CD4-positive, alpha-beta T cell treated with Interleukin-12 subunit alpha and Interleukin-12 subunit beta, for 1 hour (primary cell): ENCODE measurements at regions not wholly inside any gene's neighbourhood (a gene's known extent, or its start where the extent isn't known, plus 50 kb on each side); places are given as distances from the start of the nearest gene placed in this dataset.

Experiments
- DNase-seq: peaks from one replicate; pipeline ENCODE4 v3.0.0-alpha.2; 2020

DNA sequence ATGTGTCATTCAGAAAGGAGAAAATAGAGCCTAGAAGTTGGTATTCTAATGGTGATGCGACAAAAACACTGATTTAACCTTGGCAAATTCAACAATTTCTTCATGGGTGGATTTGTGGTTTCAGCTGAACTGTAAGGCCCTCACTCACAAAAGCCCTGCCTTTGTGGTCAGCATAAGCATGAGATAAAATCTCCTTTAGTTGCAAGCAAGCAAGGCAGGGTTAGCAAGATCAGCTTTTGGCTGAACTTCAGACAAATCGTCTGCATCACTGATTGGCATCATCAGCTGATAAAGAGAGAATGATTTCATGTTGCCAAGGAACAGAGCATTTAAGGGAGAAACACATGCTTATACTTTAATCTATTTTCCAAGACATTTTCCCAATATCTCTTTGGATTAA, 2582.2 kb downstream of the PCDH7 start:
- DNase-seq: no peak

DNA sequence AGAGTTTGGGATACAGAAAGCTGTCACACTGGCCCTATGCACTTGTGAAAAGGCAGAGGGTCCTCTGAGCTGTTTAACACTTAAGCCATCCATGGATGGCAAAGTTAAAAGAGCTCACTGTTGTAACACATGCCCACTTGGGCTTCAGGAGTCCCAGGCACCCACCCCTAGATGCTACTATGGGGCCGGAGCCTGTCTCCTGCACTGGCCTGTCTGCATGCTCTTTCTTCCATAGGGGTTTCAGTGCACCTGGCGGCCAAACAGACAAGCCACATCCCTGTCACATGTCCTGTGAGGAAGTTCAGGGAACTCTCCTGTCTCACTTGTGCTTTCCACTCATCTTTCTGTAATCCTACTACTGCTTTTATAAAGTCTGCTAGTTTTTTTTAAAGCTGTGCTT, 2586.0 kb downstream of the PCDH7 start:
- no peak for DNase-seq

DNA sequence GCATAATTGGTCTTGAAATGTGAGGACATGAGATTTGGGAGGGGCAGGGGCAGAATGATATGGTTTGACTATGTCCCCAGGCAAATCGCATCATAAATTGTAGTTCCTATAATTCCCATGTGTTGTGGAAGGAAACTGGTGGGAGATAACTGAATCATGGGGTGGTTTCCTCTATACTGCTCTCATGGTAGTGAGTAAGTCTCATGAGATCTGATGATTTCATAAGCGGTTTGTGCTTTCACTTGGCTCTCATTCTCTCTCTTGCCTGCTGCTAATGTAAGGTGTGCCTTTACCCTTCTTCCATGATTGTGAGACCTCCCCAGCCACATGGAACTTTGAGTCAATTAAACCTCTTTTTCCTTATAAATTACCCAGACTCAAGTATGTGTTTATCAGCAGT, 2595.9 kb downstream of the PCDH7 start:
- DNase-seq: no peak

DNA sequence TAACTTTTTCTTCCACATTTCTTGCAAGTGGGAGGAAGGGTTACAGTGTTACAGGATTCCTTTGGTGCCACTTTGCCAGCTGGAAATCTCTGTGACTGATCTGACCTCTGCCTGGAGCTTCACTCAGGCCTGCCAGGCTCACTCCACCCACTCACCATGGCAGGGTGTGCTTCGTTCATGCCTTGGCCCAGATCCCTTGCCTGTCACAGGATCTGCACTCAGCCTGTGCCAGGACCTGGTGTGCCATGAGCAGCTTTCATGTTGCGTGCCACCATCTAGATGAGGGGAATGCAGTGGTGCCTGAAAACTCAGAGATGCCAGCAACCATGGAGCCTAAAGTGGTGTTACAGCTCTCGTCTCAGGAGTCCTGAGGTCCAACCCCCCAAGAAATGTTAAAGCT, 2596.4 kb downstream of the PCDH7 start:
- DNase-seq: no peak

DNA sequence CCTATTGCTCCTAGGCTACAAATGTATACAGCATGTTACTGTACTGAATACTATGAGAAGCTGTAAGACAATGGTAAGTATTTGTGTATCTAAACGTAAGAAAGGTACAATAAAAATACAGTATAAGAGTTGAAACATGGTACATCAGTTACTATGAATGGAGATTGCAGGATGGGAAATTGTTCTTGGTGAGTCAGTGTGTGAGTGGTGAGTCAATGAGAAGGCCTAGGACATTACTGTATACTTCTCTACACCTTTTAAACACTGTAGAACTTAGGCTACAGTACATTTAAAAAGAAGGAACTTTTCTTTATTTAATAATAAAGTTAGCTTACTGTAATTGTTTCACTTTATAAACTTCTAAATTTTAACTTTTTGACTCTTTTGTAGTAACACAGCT, 2603.2 kb downstream of the PCDH7 start:
- no peak for DNase-seq

DNA sequence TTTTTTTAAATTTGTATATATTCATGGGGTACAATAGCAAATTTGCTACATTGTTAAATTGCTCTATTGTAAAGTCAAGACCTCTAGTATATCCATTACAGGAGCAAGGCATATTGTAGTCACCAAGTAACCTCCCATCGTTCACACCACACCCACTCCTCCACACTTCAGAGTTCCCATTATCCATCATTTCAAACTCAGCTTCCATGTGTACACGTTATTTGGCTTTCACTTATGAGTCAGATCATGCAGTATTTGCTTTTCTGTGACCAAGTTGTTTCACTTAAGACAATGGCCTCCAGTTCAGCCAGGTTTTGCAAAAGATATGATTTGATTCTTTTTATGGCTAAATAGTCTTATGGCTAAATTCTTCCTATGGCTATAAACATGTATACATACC, 2614.2 kb downstream of the PCDH7 start:
- DNase-seq: no peak

DNA sequence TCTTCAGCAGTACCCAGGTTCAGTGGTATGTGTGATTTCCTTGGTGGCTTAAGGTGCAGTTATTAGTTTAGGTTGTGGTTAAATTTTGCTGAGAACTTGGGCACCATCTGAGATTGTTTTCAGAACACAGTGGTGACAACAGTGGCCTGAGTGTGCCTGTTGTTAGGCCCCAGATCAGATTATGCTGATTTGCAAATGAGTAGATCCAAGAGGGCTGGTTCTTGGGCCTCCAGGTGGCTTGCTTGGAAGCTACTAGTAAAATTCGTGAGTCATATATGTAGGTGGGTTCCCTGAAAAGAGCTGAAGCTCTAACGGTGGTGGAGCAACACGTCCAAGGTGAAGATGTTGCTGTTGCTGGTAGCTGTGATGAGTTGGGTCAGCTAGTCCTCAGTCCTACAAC, 2619.6 kb downstream of the PCDH7 start:
- DNase-seq: no peak

DNA sequence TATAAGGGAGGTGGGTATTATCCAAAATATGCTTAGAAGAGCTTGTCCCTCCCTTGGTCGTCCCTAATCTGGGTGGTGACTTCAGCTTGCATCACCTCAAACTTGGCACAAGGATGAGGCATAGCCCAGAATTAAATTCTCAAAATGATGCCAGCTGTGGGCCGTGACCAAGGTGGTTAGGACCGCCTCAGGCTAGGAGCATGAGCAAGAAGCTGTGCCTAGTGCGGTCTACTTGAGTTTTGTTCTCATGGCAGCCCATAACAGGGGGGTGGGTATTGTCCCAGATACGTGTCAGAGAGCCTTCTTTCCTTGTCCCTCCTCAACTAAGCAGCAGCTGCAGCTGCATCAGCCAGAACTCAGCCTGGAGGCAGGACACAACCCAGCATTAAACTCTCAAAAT, 2620.0 kb downstream of the PCDH7 start:
- no peak for DNase-seq

DNA sequence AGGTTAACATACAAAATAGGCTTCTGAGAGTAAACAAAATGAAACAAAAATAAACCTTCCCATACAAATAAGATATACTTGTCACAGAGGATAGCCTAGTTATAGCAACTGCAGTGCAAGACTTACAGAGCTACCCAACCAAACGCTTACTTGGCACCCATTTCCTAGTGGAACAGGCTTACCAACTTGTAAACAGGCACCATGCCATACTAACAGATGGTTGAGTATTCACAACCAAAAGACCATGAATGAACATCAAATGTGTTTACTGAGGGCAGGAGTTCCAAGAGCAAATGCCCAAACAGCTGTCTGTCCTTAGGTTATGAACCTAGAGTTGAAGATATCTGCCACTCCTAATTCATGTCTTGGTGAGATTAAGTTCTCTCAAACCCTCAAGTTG, 2629.2 kb downstream of the PCDH7 start:
- no peak for DNase-seq

DNA sequence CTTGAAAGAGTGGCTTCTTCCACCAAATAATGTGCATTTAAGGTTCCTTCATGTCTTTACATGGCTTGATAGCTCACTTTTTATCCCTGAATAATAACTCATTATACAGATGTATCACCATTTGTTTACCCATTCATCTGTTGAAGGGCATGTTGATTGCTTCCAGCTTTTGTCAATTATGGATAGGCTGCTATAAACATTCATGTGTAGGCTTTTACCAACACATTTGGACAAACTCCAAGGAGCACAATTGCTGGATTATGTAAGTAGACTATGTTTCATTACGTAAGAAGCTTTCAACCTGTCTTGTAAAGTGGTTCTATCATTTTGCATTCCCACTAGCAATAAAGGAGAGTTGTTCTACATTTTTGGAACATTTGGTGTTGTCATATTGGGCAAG, 2637.0 kb downstream of the PCDH7 start:
- no peak for DNase-seq

DNA sequence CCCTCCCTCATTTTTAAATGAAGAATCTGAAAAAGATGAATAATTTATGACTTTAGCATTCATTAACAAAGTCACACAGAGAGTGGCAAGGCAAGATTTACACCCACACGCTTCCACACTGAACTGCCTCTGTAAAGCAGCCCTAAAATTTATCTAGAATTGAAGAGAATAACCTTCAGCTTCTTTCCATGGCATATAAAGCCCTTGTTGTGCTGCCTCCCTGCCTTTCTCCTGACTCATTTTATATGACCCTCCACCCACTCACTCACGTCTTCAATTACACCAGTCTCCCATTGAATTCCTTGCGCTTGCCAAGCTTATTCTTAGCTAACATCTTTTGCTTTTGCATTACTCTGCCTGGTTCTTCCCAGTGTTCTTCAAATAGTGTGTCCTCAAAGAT, 2649.3 kb downstream of the PCDH7 start:
- DNase-seq: no peak

DNA sequence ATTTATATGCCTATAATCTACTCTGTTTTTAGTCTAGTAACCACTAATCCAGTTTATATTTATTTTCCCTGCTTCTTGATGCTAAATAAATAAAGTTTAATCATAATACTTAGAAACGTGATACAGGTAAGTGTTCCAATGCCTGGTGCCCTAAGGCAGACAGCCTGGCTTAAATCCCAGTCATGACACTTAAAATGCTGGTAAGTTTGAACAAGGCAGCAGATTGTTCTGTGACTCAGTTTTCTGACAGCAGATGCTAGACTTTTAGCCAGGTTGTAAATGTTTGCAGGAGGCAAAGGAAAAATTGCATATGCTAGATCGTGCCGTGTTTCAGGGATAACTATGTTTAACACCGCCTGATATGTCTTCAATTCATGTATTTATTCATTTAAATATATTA, 2661.6 kb downstream of the PCDH7 start:
- DNase-seq: no peak

DNA sequence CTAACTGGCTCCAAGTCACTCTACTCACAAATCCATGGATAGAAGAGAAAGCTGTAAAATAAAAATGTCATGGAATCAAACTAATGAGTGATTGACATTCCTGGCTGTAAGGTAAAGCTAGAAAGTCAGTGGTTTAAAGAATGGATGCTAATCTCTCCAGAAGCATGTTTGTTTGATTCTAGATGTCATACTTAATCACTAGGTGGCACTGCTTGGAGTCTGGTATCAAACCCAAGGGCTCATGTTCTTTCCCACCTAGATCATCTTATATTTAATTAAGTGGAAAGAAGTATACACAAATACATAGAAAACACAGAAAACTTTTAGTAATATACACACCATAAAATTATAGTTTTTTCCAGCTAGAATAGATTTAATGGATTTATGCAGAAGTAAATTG, 2666.6 kb downstream of the PCDH7 start:
- DNase-seq: no peak

DNA sequence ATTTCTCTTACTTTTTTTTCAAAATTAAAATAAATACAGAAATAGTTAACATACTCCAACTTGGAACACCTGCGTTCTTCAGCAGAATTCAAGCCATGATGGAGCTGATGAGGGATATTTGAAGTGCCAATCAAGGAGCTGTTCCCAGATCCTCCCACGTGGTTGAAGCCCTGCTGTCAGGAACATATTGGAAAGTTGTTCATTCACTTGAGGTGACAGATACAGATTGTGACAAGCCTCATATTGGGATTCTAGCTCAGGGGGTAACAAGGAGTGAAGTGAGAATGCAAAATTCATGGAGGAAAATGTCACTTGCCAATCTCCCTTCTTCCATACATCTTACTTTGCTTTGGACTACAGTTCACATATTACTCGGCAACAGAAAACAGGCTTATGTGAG, 2670.8 kb downstream of the PCDH7 start:
- no peak for DNase-seq

DNA sequence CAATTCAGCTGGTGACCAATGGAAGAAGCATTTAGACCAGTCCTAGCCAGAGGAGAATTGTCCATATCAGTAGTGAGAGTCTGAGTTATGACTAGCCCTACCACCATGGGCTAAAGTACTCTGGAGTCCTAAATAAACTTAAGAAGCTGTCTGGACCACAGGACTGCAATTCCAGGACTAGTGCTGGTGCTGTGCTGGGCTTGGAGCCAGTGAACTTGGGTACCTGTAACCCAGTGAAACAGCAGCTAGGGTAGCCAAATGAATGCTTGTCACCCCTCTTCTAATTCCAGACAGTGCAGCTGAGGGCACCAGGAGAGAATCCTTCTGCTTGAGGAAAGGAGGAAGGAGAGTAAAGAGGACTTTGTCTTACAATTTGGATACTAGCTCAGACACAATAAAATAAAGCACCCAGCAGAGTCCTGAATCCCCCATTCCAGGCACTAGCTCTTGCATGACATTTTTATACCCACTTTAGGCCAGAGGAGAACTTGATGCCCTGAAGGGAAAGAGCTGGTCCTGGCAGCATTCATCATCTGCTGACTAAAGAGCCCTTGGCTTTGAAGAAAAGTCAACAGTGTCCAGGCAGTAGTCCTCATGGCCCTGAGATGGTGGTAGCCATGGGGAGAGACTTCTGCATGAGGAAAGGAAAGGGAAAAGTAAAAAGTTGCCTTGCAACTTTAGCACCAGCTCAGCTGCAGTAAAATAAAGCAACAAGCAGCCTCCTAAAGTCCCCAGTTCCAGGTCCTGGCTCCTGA, 2675.7 kb downstream of the PCDH7 start:
- no peak for DNase-seq

DNA sequence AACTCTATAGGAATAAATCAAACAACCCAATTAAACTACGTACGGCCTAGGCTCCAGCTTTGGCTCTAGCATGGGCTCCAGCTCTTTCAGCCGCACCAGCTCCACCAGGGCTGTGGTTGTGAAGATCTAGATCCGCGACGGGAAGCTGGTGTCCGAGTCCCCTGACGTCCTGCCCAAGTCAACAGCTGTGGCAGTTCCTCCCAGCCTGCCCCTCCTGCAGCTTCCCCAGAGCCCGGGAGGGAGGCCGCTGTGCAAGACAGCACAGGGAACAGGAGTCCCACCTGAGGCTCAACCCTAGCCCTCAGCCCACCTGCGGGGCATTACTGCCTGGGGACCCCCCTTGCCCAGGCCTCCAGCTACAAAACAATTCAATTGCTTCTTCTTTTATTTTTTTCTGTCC, 2680.3 kb downstream of the PCDH7 start:
- DNase-seq: no peak

DNA sequence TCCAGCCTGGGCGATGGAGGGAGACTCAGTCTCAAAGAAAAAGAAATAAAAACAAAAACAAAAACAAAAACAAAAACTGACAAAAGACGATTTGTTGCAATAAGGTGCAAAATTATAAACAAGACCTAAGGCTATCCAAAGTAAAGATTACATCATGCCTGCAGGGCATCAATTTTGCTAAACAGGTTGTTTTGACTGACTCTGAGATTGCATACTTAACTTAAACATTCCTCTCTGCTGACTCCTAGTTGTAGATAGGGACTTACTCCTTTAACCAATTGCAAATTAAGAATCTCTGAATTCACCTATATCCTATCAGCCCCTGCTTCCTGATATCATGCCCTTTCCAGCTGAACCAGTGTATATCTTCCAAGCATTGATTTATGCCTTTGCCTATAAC, 2687.3 kb downstream of the PCDH7 start:
- no peak for DNase-seq

DNA sequence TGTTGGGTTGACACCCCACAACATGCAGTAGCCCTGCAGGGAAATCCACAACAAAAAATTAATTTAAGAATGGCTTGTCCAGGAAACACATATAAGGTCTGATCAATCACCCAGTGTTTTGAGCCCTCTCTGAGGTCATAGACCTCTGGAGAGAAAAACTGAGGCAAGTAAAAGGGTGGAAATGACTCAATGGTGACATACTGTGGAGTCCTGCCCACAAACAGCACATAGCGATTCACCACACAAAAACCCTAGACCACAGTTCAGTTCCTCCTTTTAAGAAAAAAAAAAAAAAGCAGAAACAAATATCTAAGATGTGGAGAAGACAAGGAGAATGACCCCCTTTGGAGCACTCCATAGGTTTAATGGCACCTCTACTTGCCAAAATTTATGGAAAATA, 2691.0 kb downstream of the PCDH7 start:
- no peak for DNase-seq

DNA sequence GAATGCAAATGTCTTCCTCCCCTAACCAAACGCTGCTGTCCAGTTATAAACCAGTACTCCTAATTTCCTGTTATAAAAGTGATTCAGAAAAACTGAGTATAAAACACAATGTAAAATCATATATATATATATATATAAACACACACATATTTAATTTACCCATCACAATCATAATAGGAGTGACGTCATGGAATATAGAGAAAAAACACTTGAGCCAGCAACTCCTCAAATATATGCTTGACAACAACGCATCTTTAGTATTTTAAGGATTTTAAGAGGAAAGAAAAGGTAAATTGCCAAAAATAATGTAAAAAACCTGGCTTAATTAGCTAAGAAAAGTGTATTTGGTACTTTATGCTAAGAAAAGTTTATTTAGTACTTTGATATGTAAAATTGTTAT, 2701.7 kb downstream of the PCDH7 start:
- DNase-seq: no peak

DNA sequence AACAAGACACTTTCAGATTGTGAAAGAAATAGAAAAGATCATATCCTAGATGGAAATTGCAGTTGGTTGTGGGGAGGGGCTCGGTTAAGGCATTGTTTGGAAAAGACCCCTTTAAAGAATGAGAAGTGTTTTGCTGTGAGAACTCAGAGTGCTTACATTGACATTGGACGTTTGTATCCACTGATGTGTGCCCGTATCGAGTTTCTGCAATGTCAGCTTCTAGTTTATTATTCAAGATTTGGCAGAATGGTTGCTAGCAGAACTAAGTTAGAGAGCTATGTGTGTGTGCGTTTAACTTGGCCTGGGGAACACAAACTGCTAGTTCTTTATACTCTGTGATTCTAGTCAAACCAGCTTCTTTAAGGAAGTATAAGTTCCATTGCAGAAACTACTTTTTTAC, 2702.5 kb downstream of the PCDH7 start:
- DNase-seq: no peak

DNA sequence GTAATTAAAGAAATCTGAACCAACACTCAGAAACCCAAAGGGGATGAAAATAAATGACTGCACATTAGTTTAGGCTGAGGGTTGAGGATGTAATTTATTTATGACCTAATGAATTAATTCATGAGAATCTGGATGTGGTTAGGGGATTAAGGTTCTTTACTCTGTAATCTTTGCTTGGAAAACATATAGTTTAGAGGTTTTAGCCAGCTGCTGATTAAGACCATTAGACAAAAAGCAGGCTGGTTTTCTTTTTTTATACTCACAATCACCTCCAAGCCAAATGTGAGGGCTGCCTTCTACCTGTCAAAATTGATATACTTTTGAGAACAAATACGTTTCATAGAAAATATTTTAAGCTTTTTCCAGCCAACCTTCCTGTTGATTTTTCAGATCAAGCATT, 2705.8 kb downstream of the PCDH7 start:
- DNase-seq: no peak

DNA sequence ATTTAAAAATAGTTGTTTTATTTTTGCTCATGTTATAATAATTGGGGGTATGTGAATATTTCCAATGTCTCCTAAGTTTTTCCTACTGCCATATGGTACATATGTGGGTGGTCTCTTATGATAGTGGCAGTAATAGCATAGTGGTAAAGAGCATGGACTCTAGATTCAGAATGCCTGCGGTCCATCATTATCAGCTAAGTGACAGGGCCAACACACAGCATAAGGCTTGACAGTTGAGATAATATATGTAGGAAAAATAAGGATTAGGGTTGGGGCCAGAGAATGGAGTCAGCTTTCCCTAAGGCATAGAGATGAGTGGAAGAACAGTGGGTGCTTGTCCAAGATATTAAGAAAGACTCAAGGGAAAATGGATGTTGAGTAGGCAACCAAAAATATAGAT, 2707.5 kb downstream of the PCDH7 start:
- DNase-seq: no peak

DNA sequence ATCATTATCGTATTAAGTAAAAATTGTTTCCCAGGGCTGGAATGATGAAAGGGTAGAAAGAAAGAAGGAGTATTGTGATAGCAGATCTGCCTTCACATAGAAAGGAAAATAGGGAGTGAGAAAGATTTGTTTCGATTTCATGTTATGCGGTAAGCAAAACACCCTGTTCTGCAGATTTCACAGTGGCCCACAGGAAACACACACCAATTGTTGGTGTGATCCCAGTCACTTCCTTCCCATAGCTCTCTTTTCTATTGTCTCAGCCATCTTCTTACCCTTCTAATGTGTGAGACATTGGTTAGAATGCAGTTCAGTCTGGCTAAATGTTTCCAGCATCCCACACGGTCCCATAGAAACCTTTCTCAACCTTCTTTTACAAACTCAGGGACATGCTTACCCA, 2709.8 kb downstream of the PCDH7 start:
- no peak for DNase-seq

DNA sequence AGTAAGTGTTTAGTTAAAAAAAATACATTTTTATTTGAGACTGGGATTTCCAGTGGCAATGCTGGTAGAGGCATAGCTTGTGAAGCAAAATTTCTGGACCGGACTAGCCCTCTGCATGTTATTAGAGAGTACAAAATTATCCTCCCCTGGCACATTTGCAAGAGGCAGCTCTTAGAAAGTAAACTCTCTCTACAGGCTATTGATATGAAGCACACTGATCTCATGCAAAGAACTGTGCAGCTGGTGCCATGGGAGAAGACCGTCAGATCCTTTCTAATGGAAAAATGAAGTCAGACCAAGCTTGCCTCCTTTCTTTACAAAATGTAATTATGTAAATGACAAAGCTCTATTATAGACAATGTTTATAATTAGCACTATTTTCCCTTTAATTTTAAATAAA, 2717.2 kb downstream of the PCDH7 start:
- no peak for DNase-seq

DNA sequence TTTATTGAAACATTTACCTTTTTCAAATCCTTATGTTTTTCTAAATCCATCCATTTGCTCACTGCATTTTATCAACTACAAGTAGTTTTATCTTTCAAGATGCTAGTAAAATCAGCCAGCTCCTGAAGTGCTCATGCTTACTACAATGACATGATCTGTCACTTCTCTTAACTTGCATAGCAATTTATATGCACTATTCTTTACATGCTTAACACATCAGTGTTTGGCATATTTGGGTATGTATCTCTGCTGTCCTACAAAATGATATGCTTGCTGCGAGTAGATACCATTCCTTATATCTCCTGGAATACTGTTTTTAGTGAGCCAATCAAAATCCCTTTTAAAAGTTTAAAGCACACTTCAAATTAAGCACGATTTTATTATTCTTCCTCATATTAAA, 2726.8 kb downstream of the PCDH7 start:
- no peak for DNase-seq

DNA sequence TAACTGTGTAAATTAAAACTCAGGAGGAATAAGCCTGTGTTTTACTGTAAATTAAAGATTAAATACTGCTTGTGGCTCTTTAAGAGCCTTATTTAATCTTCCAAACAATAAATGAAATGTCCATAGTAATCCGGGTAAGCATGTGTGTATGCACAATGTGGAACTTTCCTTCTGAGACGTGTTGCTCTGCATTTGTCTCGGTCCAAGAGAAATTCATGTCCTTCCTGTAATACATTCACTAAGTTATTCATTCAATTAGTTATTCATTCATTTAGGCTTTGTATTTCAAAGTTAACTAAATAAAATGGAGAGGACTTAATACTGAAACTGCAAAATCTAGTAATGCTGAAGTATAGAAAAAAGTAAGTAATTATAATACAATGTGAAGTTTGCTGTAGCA, 2728.8 kb downstream of the PCDH7 start:
- DNase-seq: no peak
